SU-DHL-6 (cell line): ENCODE measurements at regions not wholly inside any gene's neighbourhood (a gene's known extent, or its start where the extent isn't known, plus 50 kb on each side); places are given as distances from the start of the nearest gene placed in this dataset.

ENCODE experiments used
- H2AFZ ChIP-seq: fragments of 200-600 bp; sonication (generic); 2 replicates; pipeline ENCODE4 v1.6.1; 2014; ENCODE audit warnings: low read depth, mild to moderate bottlenecking, moderate library complexity, mixed read lengths, antibody characterized with exemption, low read length; ENCODE audit not compliant: severe bottlenecking
- H3F3A ChIP-seq: fragments of 200-600 bp; shearing (Covaris generic); 2 replicates; pipeline ENCODE4 v1.6.0; 2016; ENCODE audit warnings: antibody characterized with exemption, mild to moderate bottlenecking; ENCODE audit not compliant: insufficient read depth
- H3K27ac ChIP-seq: fragments of 200-600 bp; sonication (generic); 2 replicates; pipeline ENCODE4 v1.5.1; 2016; ENCODE audit warnings: low read depth, mild to moderate bottlenecking, low read length, moderate library complexity, mixed read lengths
- H3K27me3 ChIP-seq: fragments of 200-600 bp; sonication (generic), shearing (Covaris generic); 2 replicates; pipeline ENCODE4 v1.6.0; 2014; ENCODE audit warnings: mild to moderate bottlenecking, low read length
- H3K36me3 ChIP-seq: fragments of 200-600 bp; sonication (generic); 2 replicates; pipeline ENCODE4 v1.6.1; 2014; ENCODE audit warnings: mild to moderate bottlenecking, low read length, mixed read lengths
- H3K4me2 ChIP-seq: fragments of 300-600, 200-600 bp; shearing (Covaris generic), sonication (generic); 2 replicates; pipeline ENCODE4 v1.6.0; 2014; ENCODE audit warnings: low read length, low read depth, mild to moderate bottlenecking; ENCODE audit not compliant: poor library complexity, severe bottlenecking
- H3K4me3 ChIP-seq: fragments of 200-600 bp; sonication (generic); 2 replicates; pipeline ENCODE4 v1.5.1; 2014; ENCODE audit warnings: antibody characterized with exemption, low read length, mild to moderate bottlenecking, mixed read lengths; ENCODE audit not compliant: insufficient read depth, poor library complexity, severe bottlenecking
- H3K79me2 ChIP-seq: fragments of 200-600 bp; sonication (generic); 2 replicates; pipeline ENCODE4 v1.6.1; 2014; ENCODE audit warnings: mild to moderate bottlenecking, low read length, moderate library complexity; ENCODE audit not compliant: insufficient read depth
- H3K9ac ChIP-seq: fragments of 200-600 bp; sonication (generic); 2 replicates; pipeline ENCODE4 v1.7.0; 2014; ENCODE audit warnings: mild to moderate bottlenecking, low read length
- H3K9me2 ChIP-seq: fragments of 200-600 bp; sonication (generic); replicated peaks from 2 replicates; pipeline ENCODE4 v1.6.1; 2014; ENCODE audit warnings: low read length; ENCODE audit not compliant: insufficient read depth
- H3K9me3 ChIP-seq: fragments of 200-600 bp; sonication (generic); 2 replicates; pipeline ENCODE4 v1.6.1; 2014; ENCODE audit warnings: low read length, mixed read lengths; ENCODE audit not compliant: insufficient read depth
- H4K20me1 ChIP-seq: fragments of 200-600 bp; sonication (generic); 2 replicates; pipeline ENCODE4 v1.6.1; 2014; ENCODE audit warnings: low read depth, mild to moderate bottlenecking, antibody characterized with exemption, low read length, moderate library complexity, mixed read lengths
- EZH2phosphoT487 ChIP-seq: fragments of 200-600 bp; sonication (generic), shearing (Covaris generic); conservative IDR thresholded peaks from 2 replicates; pipeline ENCODE4 v1.6.1; 2018; ENCODE audit warnings: mild to moderate bottlenecking, antibody characterized with exemption, low read length, moderate library complexity, mixed read lengths
- TF ChIP-seq, protein P1 (sequence below): fragments of 200-600 bp; sonication (generic); IDR thresholded peaks from one replicate; pipeline ENCODE4 v1.5.1; 2017; ENCODE audit warnings: antibody characterized with exemption, mild to moderate bottlenecking, low read length, moderate library complexity; ENCODE audit not compliant: insufficient read depth, poor library complexity, severe bottlenecking

DNA sequence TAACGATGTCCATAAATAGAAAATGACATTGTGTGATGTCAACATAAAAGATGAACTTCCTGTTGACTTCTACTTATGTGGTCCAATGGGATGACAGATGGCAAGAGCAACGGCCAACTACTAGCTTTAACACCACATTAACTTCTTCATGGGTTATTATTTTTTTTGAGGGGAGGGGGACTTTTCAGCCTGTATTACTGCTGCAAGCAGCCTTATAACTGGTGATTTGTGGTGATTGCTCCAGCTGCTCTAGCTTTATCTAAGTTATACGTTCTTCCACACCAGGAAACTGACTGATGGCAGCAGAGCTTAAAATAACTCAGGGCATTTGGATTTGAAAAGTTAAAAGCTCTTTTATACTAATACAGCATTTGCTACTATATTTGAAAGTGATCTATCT lies 228.8 kb upstream of the B3GALT2 start:
- H2AFZ ChIP-seq: no peak overlapping the region
- H3K79me2 ChIP-seq: no peaks in the 10 kb centered on the region
- H4K20me1 ChIP-seq: no peaks in the 10 kb centered on the region
- no peaks in the 10 kb centered on the region for H3K27me3 ChIP-seq
- H3K9me2 ChIP-seq: no peaks in the 10 kb centered on the region
- no peaks in the 10 kb centered on the region for H3K9me3 ChIP-seq
- TF ChIP-seq, protein P1, sequence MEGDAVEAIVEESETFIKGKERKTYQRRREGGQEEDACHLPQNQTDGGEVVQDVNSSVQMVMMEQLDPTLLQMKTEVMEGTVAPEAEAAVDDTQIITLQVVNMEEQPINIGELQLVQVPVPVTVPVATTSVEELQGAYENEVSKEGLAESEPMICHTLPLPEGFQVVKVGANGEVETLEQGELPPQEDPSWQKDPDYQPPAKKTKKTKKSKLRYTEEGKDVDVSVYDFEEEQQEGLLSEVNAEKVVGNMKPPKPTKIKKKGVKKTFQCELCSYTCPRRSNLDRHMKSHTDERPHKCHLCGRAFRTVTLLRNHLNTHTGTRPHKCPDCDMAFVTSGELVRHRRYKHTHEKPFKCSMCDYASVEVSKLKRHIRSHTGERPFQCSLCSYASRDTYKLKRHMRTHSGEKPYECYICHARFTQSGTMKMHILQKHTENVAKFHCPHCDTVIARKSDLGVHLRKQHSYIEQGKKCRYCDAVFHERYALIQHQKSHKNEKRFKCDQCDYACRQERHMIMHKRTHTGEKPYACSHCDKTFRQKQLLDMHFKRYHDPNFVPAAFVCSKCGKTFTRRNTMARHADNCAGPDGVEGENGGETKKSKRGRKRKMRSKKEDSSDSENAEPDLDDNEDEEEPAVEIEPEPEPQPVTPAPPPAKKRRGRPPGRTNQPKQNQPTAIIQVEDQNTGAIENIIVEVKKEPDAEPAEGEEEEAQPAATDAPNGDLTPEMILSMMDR: no peak
- TF ChIP-seq EZH2phosphoT487: no peak
- no peak overlapping the region for H3K27ac ChIP-seq
- no peak overlapping the region for H3K9ac ChIP-seq
- no peaks in the 10 kb centered on the region for H3K36me3 ChIP-seq
- no peak overlapping the region for H3K4me3 ChIP-seq
- no peak overlapping the region for H3K4me2 ChIP-seq
- H3F3A ChIP-seq: no peaks in the 10 kb centered on the region

DNA sequence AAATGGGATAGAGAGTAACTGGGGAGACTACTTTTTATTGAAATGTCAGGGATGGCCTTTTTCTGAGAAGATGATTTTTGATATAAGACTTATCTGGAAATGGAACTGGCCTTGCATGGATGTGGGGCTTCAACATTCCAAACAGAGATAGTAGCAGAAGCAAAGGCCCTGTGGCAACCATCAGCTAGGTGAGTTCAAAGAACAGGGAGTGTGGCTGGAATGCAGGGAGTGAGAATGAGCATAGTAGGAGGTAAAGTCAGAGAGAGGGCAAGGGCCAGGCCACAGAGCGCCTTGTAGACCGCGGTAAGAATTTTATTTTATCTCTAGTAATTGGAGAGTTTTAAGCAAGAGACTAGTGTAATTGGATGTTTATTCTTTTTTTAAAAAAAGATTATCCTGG lies 227.0 kb upstream of the B3GALT2 start:
- H3K27me3 ChIP-seq: no peaks in the 10 kb centered on the region
- TF ChIP-seq EZH2phosphoT487: no peak
- TF ChIP-seq, protein P1: no peak
- no peak overlapping the region for H2AFZ ChIP-seq

DNA sequence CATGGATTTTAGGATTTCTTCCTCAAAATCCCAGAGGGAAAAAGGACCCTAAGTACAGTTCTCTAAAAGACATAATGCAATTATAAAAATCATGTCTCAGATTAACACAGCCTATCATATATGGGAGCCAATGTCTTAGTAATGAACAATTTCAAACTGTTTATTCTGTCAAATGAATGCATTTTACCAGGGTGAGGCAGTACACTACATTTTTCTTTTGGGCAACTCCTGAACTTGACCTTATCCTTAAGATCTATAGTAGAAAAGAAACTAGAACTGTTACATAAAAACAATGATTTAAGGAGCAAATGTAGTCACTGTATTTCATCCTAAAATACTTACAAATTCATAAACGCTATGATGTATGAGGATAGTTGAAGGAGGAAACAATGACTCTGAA lies 226.3 kb upstream of the B3GALT2 start:
- H3K79me2 ChIP-seq: no peaks in the 10 kb centered on the region
- no peak overlapping the region for H3K4me3 ChIP-seq
- no peak overlapping the region for H3K4me2 ChIP-seq
- H3K27me3 ChIP-seq: no peaks in the 10 kb centered on the region
- H2AFZ ChIP-seq: no peak overlapping the region
- H3K36me3 ChIP-seq: no peaks in the 10 kb centered on the region
- TF ChIP-seq, protein P1: no peak
- TF ChIP-seq EZH2phosphoT487: no peak
- no peak overlapping the region for H3K27ac ChIP-seq
- no peak overlapping the region for H3K9ac ChIP-seq
- no peaks in the 10 kb centered on the region for H3F3A ChIP-seq
- H4K20me1 ChIP-seq: no peaks in the 10 kb centered on the region
- H3K9me2 ChIP-seq: no peaks in the 10 kb centered on the region
- no peaks in the 10 kb centered on the region for H3K9me3 ChIP-seq

More for the DNA sequence above, 227.0 kb upstream of the B3GALT2 start:
- H4K20me1 ChIP-seq: no peaks in the 10 kb centered on the region
- no peaks in the 10 kb centered on the region for H3K36me3 ChIP-seq
- H3K9ac ChIP-seq: no peak overlapping the region
- no peak overlapping the region for H3K4me3 ChIP-seq
- H3K4me2 ChIP-seq: no peak overlapping the region
- H3F3A ChIP-seq: no peaks in the 10 kb centered on the region
- no peaks in the 10 kb centered on the region for H3K9me2 ChIP-seq
- H3K9me3 ChIP-seq: no peaks in the 10 kb centered on the region
- no peak overlapping the region for H3K27ac ChIP-seq
- no peaks in the 10 kb centered on the region for H3K79me2 ChIP-seq
